ENCODE measurements at regions not wholly inside any gene's neighbourhood (a gene's known extent, or its start where the extent isn't known, plus 50 kb on each side); places are given as distances from the start of the nearest gene placed in this dataset.

DNA sequence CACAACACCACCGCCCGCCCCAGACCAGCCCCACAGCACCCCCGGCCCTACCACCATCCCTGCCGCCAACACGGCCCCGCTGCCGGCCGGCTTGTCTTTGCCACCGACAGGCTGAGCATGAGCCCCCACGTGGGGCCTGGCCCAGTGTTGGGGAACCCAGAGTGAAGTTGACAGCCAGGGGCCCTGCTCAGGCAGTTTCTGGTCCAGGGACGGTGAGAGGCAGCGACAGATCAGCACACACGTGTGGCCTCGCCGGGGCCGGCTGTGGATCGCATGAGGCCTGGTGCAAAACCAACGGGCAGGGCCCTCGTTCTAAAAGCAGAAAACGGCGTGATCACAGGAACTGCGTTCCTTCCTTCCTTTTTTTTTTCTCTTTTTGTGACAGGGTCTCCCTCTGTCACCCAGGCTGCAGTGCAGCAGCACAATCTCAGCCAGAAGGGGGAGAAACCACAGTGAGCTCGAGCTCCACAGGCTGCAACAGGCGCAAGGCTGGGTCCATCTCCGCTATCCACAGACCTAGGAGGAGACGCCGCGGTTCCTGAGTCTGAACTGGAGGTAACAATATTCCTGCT, 50.5 kb upstream of the FBRSL1 start:
- DNase-seq, result no peak

DNA sequence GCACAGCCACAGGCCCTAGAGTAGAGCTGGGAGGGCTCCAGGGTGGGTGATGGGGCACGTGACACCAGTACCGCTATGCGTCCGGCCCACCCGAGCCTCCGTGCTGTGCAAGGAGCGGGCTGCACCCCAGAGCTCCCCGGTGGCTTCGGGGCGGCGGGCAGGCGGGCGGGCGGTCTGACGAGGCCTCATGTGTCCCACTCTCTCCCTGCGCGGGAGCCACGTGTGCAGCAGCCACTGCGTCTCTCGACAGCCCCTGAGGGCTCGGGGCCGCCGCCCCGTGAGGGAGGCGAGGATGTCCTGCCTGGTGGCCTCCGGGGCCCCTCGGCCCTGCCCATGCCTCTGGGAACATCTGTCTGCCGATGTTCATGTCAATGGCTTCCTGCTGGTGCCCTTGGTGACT, 51.2 kb upstream of the FBRSL1 start:
- DNase-seq, result no peak

DNA sequence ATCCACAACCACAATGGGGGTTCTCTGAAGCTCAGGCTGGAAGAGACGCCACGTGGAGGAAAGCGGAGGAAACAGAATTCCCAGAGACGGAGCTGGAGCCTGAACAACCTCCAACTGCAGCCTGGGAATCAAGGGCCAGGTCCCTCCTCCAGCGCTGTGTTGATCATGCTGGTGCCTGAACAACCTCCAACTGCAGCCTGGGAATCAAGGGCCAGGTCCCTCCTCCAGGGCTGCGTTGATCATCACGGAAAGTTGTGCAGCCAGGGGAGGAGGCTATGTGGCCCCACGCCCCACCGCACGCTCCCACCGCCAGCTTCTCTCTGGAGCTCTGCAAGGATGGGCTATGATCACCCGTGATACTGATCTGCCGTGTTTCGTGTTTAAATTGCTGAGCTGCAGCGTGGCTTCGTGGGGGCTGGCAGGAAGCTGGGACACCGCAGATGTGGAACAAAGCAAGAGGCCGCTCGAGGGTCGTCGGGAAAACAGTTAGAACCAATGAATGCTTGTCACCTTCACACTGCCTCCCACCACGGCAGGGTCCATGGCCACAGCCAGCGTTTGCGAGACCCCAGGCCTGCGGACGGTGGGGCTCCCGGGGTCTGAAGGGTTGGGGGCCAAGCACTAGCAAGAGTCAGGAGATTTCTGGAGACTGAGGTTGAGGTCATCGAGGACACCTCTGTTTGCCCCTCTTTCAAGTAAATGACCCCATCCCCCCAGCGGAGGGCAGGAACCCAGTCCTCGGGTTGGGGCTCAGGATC, 51.8 kb upstream of the FBRSL1 start:
- DNase-seq, result no peak

DNA sequence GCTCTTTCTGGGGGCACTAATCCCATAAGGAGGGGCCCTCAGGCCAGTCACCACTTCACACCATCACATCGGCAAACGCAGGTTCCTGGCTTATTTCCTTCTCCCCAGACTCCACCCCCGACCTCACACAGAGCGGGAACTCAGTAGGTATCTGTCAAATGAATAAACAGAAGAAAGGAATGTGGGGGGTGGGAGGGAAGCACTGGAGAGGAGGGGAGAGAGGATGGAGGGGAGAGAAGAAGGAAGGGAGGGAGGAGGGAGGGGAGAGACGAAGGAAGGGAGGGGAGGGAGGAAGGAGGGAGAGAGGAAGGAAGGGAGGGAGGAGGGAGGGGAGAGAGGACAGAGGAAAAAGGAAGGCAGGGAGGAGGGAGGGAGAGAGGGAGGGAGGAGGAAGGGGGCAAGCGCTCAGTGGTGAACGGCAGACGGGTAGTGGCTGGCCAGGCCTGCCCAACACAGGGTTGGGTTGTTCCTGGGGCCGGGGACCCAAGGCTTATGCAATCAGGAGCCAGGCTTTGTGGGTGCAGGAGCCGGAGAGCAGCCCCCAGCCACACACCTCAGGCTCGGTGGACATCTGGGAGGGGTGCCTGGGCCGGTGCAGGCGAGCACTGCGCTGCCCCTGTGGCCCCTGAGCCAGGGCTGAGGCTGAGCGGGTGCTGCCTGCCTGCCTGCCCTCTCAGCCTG, 52.6 kb upstream of the FBRSL1 start:
- DNase-seq, result no peak

- no peak for DNase-seq
Observed at GRCh38 chr12:132436791-132437251, 53.1 kb upstream of the FBRSL1 start.

GRCh38 chr12:132435486-132436187, 54.3 kb upstream of the FBRSL1 start:
- no peak for DNase-seq

GRCh38 chr12:132433641-132434395, 56.1 kb upstream of the FBRSL1 start:
- no peak for DNase-seq

GRCh38 chr12:132432721-132433577, 57.0 kb upstream of the FBRSL1 start:
- no peak for DNase-seq

- no peak for DNase-seq
Observed at GRCh38 chr12:132432126-132432705, 57.7 kb upstream of the FBRSL1 start.

DNA sequence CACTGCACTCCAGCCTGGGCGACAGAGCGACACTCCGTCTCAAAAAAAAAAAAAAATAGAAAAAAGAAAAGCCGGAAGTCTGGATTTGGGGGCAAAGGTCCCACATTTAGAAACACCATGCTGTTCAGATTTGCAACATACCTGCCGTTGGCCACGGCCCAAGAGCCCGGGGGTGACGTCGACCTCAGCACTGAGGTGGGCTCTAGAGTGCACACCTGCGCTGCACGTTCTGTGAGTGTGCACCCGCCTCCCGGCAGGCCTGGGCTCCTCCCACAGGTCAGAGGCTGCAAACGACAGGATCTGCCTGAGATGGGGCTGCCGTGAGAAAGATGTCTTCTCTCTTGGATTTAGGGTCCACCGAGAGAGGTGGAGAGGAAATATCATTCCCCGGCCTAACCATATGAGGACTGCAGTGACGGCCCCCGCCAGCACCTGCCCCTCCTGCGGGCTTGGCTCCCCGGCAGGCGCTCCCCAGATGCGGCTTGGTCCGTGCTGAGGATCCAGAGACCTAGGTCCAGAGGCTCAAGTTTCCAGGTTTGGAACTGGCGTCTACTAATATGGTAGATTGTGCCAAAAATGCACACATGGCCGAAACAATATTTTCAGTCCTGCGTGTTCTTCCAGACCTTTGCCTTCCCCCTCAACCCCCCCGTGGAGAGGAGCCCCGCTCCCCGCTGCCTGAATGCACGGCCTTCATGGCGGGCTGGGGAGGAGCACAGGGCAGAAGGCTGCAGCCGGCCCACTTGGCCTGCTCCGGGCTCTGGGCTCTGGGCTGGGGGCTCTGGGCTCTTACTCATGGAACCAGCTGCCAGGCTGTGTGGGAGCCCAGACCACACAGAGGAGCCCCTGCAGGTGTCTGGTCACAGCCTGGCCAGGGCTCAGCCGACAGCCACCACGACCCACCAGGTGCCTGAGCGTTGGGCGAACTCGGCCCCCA, 58.8 kb upstream of the FBRSL1 start:
- DNase-seq, result no peak

DNA sequence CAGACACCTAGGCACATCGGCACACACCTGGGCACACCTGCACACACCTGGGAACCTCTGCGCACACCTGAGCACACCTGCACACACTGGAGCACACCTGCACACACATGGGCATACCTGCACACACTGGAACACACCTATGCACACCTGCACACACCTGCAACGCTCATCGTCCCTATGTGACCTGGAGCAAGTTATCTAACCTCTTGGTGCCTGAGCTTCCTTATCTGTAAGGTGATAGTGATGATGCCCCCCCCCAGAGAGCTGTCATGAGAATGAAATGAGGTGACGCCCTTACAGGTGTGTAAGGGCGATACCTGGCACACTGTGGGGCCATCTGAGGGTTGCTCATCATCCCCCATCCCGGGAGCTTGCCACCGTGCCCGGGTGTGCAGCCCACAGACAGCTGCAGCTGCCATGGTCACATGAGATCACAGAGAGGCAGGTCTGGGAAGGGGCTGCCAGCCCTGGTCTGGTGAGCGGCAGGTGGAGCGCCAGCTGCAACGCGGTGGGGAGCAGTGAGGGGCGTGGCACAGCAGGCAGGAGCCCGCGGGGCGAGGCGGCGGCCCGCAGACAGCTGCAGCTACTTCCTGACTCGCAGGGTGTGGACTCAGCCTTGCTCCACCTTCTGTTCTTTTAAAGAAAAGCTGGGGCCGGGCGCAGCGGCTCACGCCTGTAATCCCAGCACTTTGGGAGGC, 59.9 kb upstream of the FBRSL1 start:
- DNase-seq, result no peak

GRCh38 chr12:132429602-132429945, 60.4 kb upstream of the FBRSL1 start:
- no peak for DNase-seq

GRCh38 chr12:132428936-132429601, 60.9 kb upstream of the FBRSL1 start:
- DNase-seq, result peak; percentile 46

DNA sequence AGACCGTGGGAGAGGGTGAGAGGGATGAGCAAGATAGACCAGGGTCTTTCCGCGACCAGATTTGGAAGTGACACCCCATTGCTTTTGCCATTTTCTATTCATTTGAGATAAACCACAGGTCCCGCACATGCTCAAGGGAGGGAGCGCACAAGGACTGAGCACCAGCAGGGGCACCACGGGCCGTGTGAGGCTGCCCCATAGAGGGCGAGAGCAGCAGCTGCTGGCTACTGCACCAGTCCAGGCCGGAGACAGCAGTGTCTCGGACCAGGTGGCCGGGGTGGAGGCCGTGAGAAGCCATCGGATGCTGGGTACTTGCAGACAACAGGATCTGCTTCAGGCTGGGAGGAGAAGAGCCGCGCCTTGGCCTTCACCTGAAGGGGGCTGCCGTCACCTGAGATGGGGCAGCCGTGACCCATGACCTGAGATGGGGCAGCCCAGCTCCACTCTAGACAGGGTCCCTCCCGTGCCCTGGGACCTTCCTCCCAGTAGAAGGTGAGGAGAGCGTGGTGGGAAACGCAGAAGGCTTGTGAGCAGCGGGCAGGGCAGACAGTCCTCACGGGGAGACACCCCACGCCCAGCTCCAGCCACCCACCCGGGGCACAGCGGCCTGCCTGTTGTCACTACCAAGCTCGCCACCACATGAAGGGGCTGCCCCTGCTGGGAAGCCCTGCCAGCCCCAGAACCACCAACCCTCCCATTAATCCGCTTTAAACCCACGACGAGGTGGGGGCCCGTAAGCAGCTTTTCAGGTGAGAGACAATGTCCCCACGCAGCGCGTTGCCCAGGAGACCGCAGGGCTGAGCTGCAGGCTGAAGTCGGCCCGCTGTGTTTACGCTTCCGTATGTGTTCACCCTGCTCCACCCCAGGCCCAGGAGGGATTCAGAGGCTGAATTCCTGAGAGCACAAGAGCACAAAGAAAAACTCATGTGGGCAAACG, 61.7 kb upstream of the FBRSL1 start:
- DNase-seq, result no peak

DNA sequence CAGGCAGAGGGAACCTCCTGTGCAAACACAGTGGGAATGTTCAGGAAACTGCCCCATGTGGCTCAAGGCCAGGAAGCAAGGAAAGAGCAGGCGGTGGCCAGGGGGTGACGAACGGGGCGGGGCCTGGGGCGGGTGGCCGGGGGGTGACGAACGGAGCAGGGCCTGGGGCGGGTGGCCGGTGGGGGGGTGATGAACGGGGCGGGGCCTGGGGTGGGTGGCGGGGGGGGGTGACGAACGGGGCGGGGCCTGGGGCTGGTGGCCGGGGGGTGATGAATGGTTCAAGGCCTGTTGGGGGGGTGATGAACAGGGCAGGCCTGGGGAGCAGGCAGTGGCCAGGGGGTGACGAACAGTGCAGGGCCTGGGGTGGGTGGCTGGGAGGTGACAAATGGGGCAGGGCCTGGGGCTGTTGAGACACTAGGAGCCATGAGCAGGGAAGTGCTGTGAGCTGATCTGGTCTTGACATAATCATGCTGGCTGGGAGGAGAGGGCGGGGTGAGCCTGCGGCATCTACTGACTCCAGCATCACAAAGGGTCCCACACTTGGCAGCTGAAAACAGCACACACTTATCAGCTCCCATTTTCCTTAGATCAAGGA, 62.7 kb upstream of the FBRSL1 start:
- no peak for DNase-seq

DNA sequence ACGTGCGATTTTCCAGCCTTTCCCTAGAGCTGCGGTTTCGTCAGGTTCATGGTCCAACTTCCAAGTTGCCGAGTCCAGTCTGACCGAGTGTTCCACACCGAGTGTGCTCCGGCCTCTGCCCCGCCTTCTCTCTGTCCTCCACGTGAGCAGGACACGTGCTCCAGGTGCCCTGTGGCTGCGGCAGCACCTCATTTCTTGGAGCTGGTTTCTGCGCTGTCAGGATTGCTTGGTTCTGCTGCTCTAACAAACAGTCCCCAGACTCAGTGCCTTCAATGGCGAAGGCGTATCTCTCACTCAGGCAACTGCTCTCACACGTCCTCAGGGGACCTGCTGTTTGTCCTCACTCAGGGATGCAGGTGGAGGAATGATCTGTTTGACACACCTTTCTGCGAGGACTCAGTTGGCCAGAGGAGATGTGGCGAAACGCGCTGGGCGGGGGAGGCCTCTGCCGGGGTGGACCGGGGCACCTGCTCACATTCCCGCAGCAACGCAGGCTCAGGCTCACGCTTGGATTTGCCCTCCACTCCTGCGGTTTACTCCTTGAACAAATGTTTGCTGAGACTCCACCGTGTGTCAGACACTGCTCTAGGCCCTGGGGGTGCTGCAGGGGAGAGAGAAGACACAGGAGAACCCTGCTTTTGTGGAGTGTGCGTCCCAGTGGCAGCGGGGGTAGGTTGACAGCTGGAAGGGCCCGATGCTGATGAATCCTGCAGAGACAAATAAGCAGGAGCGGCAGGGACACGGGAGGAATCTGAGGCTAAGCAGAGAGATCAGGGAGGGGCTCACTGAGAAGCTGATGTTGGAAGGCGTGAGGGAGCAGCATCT, 63.4 kb upstream of the FBRSL1 start:
- DNase-seq, result no peak

DNA sequence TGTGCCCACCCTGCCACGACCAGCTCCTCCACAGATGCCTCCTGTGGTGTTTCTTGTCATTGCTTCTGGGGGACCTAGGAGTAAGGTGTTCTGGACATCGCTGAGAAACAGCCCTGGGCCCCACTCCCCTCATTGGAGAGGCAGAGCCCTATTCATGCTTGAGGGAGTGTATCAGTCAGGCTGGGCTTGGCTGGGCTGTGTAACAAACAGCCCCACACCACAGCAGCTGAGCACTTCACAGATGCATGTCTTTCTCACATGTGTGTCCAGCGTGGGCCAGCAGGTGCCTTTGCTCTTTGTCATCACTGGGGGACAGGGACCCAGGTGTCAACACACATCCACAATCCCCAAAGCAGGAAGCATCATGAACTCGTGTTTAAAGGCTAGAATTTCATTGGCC, 65.1 kb upstream of the FBRSL1 start:
- DNase-seq, result no peak
